ENCODE measurements at regions not wholly inside any gene's neighbourhood (a gene's known extent, or its start where the extent isn't known, plus 50 kb on each side); places are given as distances from the start of the nearest gene placed in this dataset.
"Not testable (repeated sequence)": the region's sequence is repeated elsewhere in the genome, so short reads cannot be mapped to it uniquely, and the experiment has no call there.

- Mint-ChIP-seq H3K9me3 (peaks cover 37% of the 10 kb centered on the region), H3K4me1 (ENCODE audit: low read depth) (no peaks in the 10 kb centered on the region), H3K27me3 (ENCODE audit: insufficient read depth) (peaks cover 2% of the 10 kb centered on the region), H3K36me3 (ENCODE audit: low read depth) (peaks cover 5% of the 10 kb centered on the region), H3K27ac (no peak overlapping the region), H3K4me3 (no peak overlapping the region)
- no peak for DNase-seq
- no peak for TF ChIP-seq CTCF (IDR thresholded peaks at IDR 0.05)
Observed at GRCh38 chr14:92241966-92242595, 80.9 kb upstream of the SLC24A4 start.

GRCh38 chr14:92244805-92245204 lies 78.2 kb upstream of the SLC24A4 start:
- Mint-ChIP-seq H3K4me1 (ENCODE audit: low read depth) (no peaks in the 10 kb centered on the region), H3K27ac (no peak overlapping the region), H3K4me3 (no peak overlapping the region), H3K27me3 (ENCODE audit: insufficient read depth) (peaks cover 2% of the 10 kb centered on the region; the same call in 1 of the 2 replicates), H3K36me3 (ENCODE audit: low read depth) (peaks cover 5% of the 10 kb centered on the region), H3K9me3 (peaks cover 37% of the 10 kb centered on the region)
- no peak for TF ChIP-seq CTCF (IDR thresholded peaks at IDR 0.05)
- no peak for DNase-seq

- Mint-ChIP-seq H3K36me3 (ENCODE audit: low read depth) (peaks cover 5% of the 10 kb centered on the region), H3K27ac (no peak overlapping the region), H3K27me3 (ENCODE audit: insufficient read depth) (peaks cover 10% of the 10 kb centered on the region), H3K9me3 (peaks cover 33% of the 10 kb centered on the region), H3K4me3 (no peak overlapping the region), H3K4me1 (ENCODE audit: low read depth) (no peaks in the 10 kb centered on the region)
- no peak for DNase-seq
- TF ChIP-seq CTCF (IDR thresholded peaks at IDR 0.05) = no peak
Observed at GRCh38 chr14:92247341-92247740, 75.6 kb upstream of the SLC24A4 start.

GRCh38 chr14:92247947-92248346 lies 75.0 kb upstream of the SLC24A4 start:
- Mint-ChIP-seq H3K4me1 (ENCODE audit: low read depth) (no peaks in the 10 kb centered on the region), H3K9me3 (peaks cover 33% of the 10 kb centered on the region), H3K4me3 (no peak overlapping the region), H3K36me3 (ENCODE audit: low read depth) (peaks cover 5% of the 10 kb centered on the region), H3K27ac (no peak overlapping the region), H3K27me3 (ENCODE audit: insufficient read depth) (peaks cover 10% of the 10 kb centered on the region)
- DNase-seq = no peak
- TF ChIP-seq CTCF (IDR thresholded peaks at IDR 0.05) = no peak

GRCh38 chr14:92248696-92249095 lies 74.3 kb upstream of the SLC24A4 start:
- peaks cover 18% of the 10 kb centered on the region for H3K27me3 Mint-ChIP-seq (ENCODE audit: insufficient read depth)
- peaks cover 29% of the 10 kb centered on the region for H3K9me3 Mint-ChIP-seq

GRCh38 chr14:92250366-92250765 lies 72.6 kb upstream of the SLC24A4 start:
- not testable (repeated sequence) for DNase-seq; H3K36me3 Mint-ChIP-seq (ENCODE audit: low read depth); H3K27ac Mint-ChIP-seq; H3K4me1 Mint-ChIP-seq (ENCODE audit: low read depth); H3K4me3 Mint-ChIP-seq
- H3K9me3 Mint-ChIP-seq = peaks cover 13% of the 10 kb centered on the region
- peaks cover 31% of the 10 kb centered on the region for H3K27me3 Mint-ChIP-seq (ENCODE audit: insufficient read depth)

More at GRCh38 chr14:92248696-92249095, 74.3 kb upstream of the SLC24A4 start:
- TF ChIP-seq CTCF (IDR thresholded peaks at IDR 0.05) = no peak
- Mint-ChIP-seq H3K27ac (no peak overlapping the region), H3K4me1 (ENCODE audit: low read depth) (no peaks in the 10 kb centered on the region), H3K36me3 (ENCODE audit: low read depth) (peaks cover 5% of the 10 kb centered on the region), H3K4me3 (no peak overlapping the region)
- no peak for DNase-seq
